ENCODE measurements at regions not wholly inside any gene's neighbourhood (a gene's known extent, or its start where the extent isn't known, plus 50 kb on each side); places are given as distances from the start of the nearest gene placed in this dataset.

- Histone ChIP-seq H2AK5ac (ENCODE audit: low read length) (no peak overlapping the region), H3K56ac (ENCODE audit: low read length) (no peak overlapping the region), H2BK15ac (replicated peaks; ENCODE audit: low read depth) (no peak overlapping the region), H3K4me1 (ENCODE audit: control insufficient read depth, low read depth, low read length) (peaks cover 11% of the 10 kb centered on the region), H4K5ac (ENCODE audit: low read length) (no peak overlapping the region), H4K8ac (ENCODE audit: low read depth, low read length) (no peak overlapping the region), H3K9ac (ENCODE audit: low read length) (no peak overlapping the region), H3K27ac (ENCODE audit: low read depth, low read length) (no peak overlapping the region), H3K18ac (ENCODE audit: low read length) (no peak overlapping the region), H3K27me3 (ENCODE audit: insufficient read depth, low read length, poor library complexity) (no peaks in the 10 kb centered on the region), H2BK120ac (ENCODE audit: low read depth, low read length) (no peak overlapping the region), H3K23ac (ENCODE audit: low read length) (no peak overlapping the region), H3K4ac (ENCODE audit: low read depth, low read length) (no peak overlapping the region), H2BK5ac (ENCODE audit: low read length) (no peak overlapping the region), H3K4me3 (ENCODE audit: low read length) (no peak overlapping the region), H3K79me1 (ENCODE audit: low read length) (no peaks in the 10 kb centered on the region), H3K4me2 (ENCODE audit: low read length) (no peak overlapping the region), H3K36me3 (ENCODE audit: control insufficient read depth, insufficient read depth, low read length) (no peaks in the 10 kb centered on the region), H3K79me2 (ENCODE audit: control insufficient read depth, insufficient read depth, low read length) (no peaks in the 10 kb centered on the region)
- no CpG with 5 or more reads among the region's 1 CpG for WGBS (ENCODE audit: extremely low coverage, insufficient coverage, low lambda C conversion rate)
- no peak for DNase-seq
Measured at GRCh38 chr2:64289737-64290136, 145.5 kb upstream of the PELI1 start.

- H3K56ac ChIP-seq (ENCODE audit: low read length): no peak overlapping the region
- H4K5ac ChIP-seq (ENCODE audit: low read length): no peak overlapping the region
- H2AK5ac ChIP-seq (ENCODE audit: low read length): no peak overlapping the region
- no peaks in the 10 kb centered on the region for H3K79me1 ChIP-seq (ENCODE audit: low read length)
- no peak overlapping the region for H3K27ac ChIP-seq (ENCODE audit: low read depth, low read length)
- no peak overlapping the region for H3K4ac ChIP-seq (ENCODE audit: low read depth, low read length)
- no peak overlapping the region for H3K9ac ChIP-seq (ENCODE audit: low read length)
- H2BK15ac ChIP-seq (replicated peaks; ENCODE audit: low read depth): no peak overlapping the region
- DNase-seq: no peak
- H3K4me2 ChIP-seq (ENCODE audit: low read length): no peak overlapping the region
- no peak overlapping the region for H3K4me3 ChIP-seq (ENCODE audit: low read length)
- no peaks in the 10 kb centered on the region for H3K79me2 ChIP-seq (ENCODE audit: control insufficient read depth, insufficient read depth, low read length)
- no peak overlapping the region for H2BK5ac ChIP-seq (ENCODE audit: low read length)
- H3K18ac ChIP-seq (ENCODE audit: low read length): no peak overlapping the region
- no peak overlapping the region for H2BK120ac ChIP-seq (ENCODE audit: low read depth, low read length)
- no peak overlapping the region for H3K23ac ChIP-seq (ENCODE audit: low read length)
- no peak overlapping the region for H4K8ac ChIP-seq (ENCODE audit: low read depth, low read length)
- H3K4me1 ChIP-seq (ENCODE audit: control insufficient read depth, low read depth, low read length): peaks cover 5% of the 10 kb centered on the region
- no peaks in the 10 kb centered on the region for H3K27me3 ChIP-seq (ENCODE audit: insufficient read depth, low read length, poor library complexity)
- no CpG with 5 or more reads among the region's 1 CpG for WGBS (ENCODE audit: extremely low coverage, insufficient coverage, low lambda C conversion rate)
- H3K36me3 ChIP-seq (ENCODE audit: control insufficient read depth, insufficient read depth, low read length): no peaks in the 10 kb centered on the region
Measured at GRCh38 chr2:64291181-64291580, 147.0 kb upstream of the PELI1 start.

- Histone ChIP-seq H4K8ac (ENCODE audit: low read depth, low read length) (no peak overlapping the region), H3K9ac (ENCODE audit: low read length) (no peak overlapping the region), H3K18ac (ENCODE audit: low read length) (no peak overlapping the region), H3K4me2 (ENCODE audit: low read length) (no peak overlapping the region), H2BK15ac (replicated peaks; ENCODE audit: low read depth) (no peak overlapping the region), H3K27ac (ENCODE audit: low read depth, low read length) (no peak overlapping the region), H3K56ac (ENCODE audit: low read length) (no peak overlapping the region), H4K5ac (ENCODE audit: low read length) (no peak overlapping the region), H3K4me3 (ENCODE audit: low read length) (no peak overlapping the region), H2BK5ac (ENCODE audit: low read length) (no peak overlapping the region), H2AK5ac (ENCODE audit: low read length) (no peak overlapping the region), H3K23ac (ENCODE audit: low read length) (no peak overlapping the region), H3K79me1 (ENCODE audit: low read length) (no peaks in the 10 kb centered on the region), H3K27me3 (ENCODE audit: insufficient read depth, low read length, poor library complexity) (no peaks in the 10 kb centered on the region), H3K36me3 (ENCODE audit: control insufficient read depth, insufficient read depth, low read length) (no peaks in the 10 kb centered on the region), H2BK120ac (ENCODE audit: low read depth, low read length) (no peak overlapping the region), H3K79me2 (ENCODE audit: control insufficient read depth, insufficient read depth, low read length) (no peaks in the 10 kb centered on the region), H3K4me1 (ENCODE audit: control insufficient read depth, low read depth, low read length) (no peaks in the 10 kb centered on the region), H3K4ac (ENCODE audit: low read depth, low read length) (no peak overlapping the region)
- no CpG with 5 or more reads among the region's 5 CpGs for WGBS (ENCODE audit: extremely low coverage, insufficient coverage, low lambda C conversion rate)
- no peak for DNase-seq
Measured at GRCh38 chr2:64295326-64296139, 151.3 kb upstream of the PELI1 start.

- no peak overlapping the region for H4K5ac ChIP-seq (ENCODE audit: low read length)
- no peaks in the 10 kb centered on the region for H3K36me3 ChIP-seq (ENCODE audit: control insufficient read depth, insufficient read depth, low read length)
- no peak overlapping the region for H3K27ac ChIP-seq (ENCODE audit: low read depth, low read length)
- no peak overlapping the region for H2BK5ac ChIP-seq (ENCODE audit: low read length)
- no peak overlapping the region for H3K18ac ChIP-seq (ENCODE audit: low read length)
- no peak overlapping the region for H2BK120ac ChIP-seq (ENCODE audit: low read depth, low read length)
- no peak overlapping the region for H3K56ac ChIP-seq (ENCODE audit: low read length)
- no peak overlapping the region for H2AK5ac ChIP-seq (ENCODE audit: low read length)
- H4K8ac ChIP-seq (ENCODE audit: low read depth, low read length): no peak overlapping the region
- H3K4me2 ChIP-seq (ENCODE audit: low read length): no peak overlapping the region
- no peak overlapping the region for H3K23ac ChIP-seq (ENCODE audit: low read length)
- H3K4me1 ChIP-seq (ENCODE audit: control insufficient read depth, low read depth, low read length): no peaks in the 10 kb centered on the region
- no peaks in the 10 kb centered on the region for H3K27me3 ChIP-seq (ENCODE audit: insufficient read depth, low read length, poor library complexity)
- H3K4ac ChIP-seq (ENCODE audit: low read depth, low read length): no peak overlapping the region
- no peaks in the 10 kb centered on the region for H3K79me2 ChIP-seq (ENCODE audit: control insufficient read depth, insufficient read depth, low read length)
- no peaks in the 10 kb centered on the region for H3K79me1 ChIP-seq (ENCODE audit: low read length)
- no peak overlapping the region for H3K4me3 ChIP-seq (ENCODE audit: low read length)
- peak; percentile 33 for DNase-seq
- no CpG with 5 or more reads among the region's 4 CpGs for WGBS (ENCODE audit: extremely low coverage, insufficient coverage, low lambda C conversion rate)
- H3K9ac ChIP-seq (ENCODE audit: low read length): no peak overlapping the region
- no peak overlapping the region for H2BK15ac ChIP-seq (replicated peaks; ENCODE audit: low read depth)
Measured at GRCh38 chr2:64296140-64296480, 151.9 kb upstream of the PELI1 start.

GRCh38 chr2:64296695-64297346 is 152.6 kb upstream of the PELI1 start:
- Histone ChIP-seq H4K5ac (ENCODE audit: low read length) (no peak overlapping the region), H3K9ac (ENCODE audit: low read length) (no peak overlapping the region), H3K79me1 (ENCODE audit: low read length) (no peaks in the 10 kb centered on the region), H3K4ac (ENCODE audit: low read depth, low read length) (no peak overlapping the region), H3K23ac (ENCODE audit: low read length) (no peak overlapping the region), H4K8ac (ENCODE audit: low read depth, low read length) (no peak overlapping the region), H3K56ac (ENCODE audit: low read length) (no peak overlapping the region), H3K4me1 (ENCODE audit: control insufficient read depth, low read depth, low read length) (no peaks in the 10 kb centered on the region), H3K79me2 (ENCODE audit: control insufficient read depth, insufficient read depth, low read length) (no peaks in the 10 kb centered on the region), H3K27ac (ENCODE audit: low read depth, low read length) (no peak overlapping the region), H3K4me3 (ENCODE audit: low read length) (no peak overlapping the region), H2AK5ac (ENCODE audit: low read length) (no peak overlapping the region), H2BK120ac (ENCODE audit: low read depth, low read length) (no peak overlapping the region), H3K36me3 (ENCODE audit: control insufficient read depth, insufficient read depth, low read length) (no peaks in the 10 kb centered on the region), H2BK15ac (replicated peaks; ENCODE audit: low read depth) (no peak overlapping the region), H3K27me3 (ENCODE audit: insufficient read depth, low read length, poor library complexity) (no peaks in the 10 kb centered on the region), H3K4me2 (ENCODE audit: low read length) (no peak overlapping the region), H3K18ac (ENCODE audit: low read length) (no peak overlapping the region), H2BK5ac (ENCODE audit: low read length) (no peak overlapping the region)
- no peak for DNase-seq
- WGBS (ENCODE audit: extremely low coverage, insufficient coverage, low lambda C conversion rate): no CpG with 5 or more reads among the region's 8 CpGs
